ENCODE measurements at regions not wholly inside any gene's neighbourhood (a gene's known extent, or its start where the extent isn't known, plus 50 kb on each side); places are given as distances from the start of the nearest gene placed in this dataset.
"Not testable (repeated sequence)": the region's sequence is repeated elsewhere in the genome, so short reads cannot be mapped to it uniquely, and the experiment has no call there.

DNA sequence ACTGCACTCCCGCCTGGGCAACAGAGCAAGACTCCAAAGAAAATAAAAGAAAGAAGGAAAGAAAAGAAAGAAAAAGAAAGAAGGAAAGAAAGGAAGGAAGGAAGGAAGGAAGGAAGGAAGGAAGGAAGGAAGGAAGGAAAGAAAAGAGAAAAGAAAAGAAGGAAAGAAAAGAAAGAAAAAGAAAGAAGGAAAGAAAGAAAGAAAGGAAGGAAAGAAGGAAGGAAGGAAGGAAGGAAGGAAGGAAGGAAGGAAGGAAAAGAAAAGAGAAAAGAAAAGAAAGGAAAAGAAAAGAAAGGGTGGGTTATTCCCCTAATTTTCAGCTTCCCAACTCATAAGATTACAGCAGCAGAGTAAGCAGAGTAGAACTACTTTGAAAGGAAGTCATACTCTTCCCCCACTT lies 64.4 kb downstream of the TMEM200C start:
- not testable (repeated sequence) for DNase-seq

DNA sequence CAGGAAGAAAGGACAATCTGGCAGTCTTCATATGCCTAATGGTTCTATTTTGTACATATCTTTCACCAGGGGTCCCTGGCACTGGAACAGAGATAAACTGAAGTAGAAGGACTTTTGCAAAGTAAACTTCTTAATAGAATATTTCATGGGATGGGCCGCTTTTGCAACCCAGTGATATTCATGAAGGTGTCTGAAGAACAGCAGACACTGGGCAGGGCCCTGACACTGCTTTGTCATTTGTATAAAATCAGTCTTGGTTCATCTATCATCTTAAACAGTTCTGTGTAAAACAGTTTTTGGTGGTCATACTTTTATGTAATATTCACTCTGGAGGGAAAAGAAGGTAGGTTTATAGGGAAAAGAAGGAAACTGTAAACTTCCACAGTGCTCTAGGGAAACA lies 66.4 kb downstream of the TMEM200C start:
- no peak for DNase-seq

DNA sequence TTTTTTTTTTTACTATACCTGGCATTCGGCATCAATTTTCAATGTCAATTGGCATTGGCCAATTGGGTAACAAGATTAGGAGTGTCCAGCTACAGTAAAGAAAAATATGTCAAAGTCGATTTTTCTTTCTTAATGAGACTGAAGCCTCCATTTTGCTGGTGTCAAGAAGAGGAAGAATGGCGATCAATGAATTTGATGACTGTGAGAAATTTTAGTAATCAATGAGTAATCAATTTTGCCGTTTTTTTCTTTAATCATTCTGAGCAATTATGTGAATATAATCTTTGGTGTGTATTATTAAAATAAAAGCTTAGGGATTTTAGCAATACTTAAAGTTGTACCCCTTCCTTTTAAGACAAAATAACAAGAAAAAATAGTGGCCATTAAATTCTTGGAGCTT lies 69.7 kb downstream of the TMEM200C start:
- DNase-seq = no peak

DNA sequence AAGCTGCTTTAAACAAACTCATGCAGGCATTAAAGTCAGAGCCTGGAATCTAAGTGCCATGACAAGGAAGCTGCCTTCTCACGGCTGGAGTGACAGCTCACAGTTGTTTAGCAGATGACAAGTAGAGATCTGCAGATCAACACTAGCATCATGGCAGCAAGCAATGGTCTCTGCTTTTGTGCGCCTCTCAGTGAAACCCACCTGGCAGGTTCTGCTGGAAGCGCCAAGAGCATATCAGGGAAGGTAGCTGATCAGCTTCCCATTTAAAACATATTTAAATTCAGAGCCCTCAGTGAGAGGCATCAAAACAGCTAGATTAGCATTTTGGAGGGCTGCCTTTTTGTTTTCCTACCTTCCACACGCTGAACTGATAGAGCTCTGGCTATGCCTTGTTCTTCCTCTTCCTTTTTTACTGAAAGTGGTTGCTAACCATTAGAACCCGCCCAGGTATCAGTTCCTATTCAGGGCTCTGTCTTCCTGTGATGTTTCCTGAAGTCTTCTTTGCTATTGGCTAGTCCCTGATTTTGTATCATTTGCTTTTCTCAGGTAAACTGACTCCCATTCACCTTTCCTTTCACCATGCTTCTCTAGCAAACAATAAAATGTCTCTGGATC lies 70.8 kb downstream of the TMEM200C start:
- no peak for DNase-seq

DNA sequence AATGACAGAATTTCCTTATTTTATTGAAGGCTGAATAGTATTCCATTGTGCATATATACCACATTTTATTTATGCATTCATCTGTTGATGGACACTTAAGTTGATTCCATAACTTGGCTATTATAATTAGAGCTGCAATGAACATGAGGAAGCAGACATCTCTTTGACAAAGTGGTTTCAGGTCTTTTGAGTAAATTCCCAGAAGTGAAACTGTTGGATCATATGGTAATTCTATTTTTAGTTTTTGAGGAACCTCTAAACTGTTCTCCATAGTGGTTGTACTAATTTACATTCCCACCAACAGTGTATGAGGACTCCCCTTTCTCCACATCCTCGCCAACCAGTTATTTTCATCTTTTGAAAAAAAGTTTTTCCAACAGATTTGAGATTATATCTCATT lies 77.5 kb downstream of the TMEM200C start:
- no peak for DNase-seq

DNA sequence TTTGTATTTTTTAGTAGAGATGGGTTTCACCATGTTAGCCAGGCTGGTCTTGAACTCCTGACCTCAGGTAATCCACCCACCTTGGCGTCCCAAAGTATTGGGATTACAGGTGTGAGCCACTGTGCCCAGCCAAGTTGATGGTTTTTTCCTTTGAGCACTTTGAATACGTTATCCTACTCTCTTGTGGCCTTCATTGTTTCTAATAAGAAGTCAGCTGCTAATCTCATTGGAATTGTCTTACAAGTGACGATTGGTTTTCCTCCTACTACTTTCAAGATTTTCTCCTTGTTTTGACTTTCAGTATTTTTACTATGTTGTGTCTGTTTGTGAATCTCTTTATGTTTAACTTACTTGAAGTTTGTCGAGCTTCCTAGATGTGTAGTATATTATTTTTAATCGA lies 88.5 kb downstream of the TMEM200C start:
- DNase-seq = no peak

DNA sequence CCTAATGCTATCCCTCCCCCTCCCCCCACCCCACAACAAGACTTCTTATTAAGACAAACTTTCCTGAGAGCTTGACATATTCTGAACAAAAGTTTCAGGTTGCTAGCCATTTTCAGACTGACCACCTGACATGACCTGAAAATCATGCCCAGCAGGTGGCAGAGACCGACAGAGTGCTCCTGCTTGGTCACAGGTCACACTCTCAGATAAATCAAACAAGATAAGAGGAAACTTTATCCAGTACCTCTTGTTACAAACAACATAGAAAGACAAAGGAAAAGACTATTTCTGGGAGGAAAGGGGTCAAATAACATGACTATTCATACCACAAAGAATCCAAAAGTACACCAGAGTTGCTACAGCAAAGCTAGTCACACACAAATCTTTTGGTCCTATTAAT lies 107.4 kb downstream of the TMEM200C start:
- no peak for DNase-seq

DNA sequence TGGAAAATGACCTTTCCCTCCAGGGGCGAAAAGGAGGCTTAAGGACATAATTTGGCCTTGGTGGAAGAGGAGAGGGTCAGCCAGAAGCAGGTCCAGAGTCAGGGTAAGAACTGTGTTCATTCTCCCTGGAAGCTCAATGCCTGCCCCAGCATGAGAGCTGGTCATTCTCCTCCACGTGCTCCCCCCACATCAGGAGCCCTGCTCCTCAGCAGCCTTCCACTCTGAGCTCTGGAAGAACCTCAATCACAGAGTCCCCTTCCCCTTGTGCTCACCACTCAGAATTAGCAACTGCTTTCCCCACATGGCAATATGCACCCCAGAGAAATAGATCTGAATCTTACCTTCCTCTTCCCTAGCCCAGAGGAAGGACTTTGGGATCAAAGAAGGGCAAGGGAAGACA lies 115.4 kb downstream of the TMEM200C start:
- no peak for DNase-seq

DNA sequence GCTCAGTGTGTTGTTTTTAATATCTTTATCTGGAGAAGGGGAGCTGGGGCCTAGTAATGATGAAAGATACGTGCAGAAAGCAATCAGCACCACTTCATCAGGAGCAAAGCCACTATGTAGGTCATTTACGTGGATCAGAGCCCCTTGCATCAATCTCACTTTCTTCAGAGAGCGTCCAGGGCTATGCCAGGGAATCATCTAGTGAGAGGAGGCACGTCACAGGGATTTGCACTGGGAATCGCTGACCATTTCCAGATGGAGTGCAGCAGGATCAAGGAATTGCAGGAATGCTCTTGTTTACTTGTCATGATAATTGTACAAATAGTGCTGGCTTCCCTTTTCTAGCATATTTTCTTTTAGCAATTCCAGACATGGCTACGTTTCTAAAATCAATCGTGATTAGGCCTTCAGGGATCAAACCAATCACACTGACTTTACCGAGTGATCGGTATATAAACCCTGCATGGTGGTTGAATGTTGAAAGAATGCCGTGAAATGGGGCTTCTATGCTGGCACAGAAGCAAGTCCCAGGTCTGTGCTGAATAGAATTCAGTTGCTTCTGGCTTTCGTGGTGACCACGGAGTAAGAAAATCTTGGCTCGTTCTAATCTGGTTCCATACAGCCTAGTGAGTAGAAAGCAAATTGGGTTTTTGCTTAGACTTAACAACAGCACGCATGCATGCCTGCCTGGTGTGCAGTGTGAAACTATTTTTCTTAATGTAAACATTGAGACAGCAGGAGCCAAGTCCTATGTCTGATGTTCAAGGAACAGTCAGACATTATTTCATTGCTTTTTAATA lies 122.8 kb downstream of the TMEM200C start:
- no peak for DNase-seq

DNA sequence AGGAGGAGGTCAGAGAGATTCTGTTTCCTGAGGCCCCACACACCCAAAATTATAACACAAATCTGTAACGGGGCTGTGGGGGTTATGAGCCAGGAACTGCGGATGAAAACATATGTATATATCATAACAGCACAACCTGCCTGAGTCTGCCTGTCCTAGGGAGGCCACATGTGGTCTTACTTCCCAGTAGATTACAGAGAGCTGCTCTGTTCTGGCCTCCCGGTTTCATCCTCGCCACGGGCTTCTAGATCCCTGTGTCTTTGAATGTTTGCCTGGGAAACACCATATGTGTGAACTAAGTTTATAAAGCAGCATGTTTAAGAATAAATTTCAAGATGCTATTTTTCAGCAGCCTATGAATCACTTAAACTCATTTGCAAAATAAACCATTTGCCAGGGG lies 124.0 kb downstream of the TMEM200C start:
- no peak for DNase-seq

DNA sequence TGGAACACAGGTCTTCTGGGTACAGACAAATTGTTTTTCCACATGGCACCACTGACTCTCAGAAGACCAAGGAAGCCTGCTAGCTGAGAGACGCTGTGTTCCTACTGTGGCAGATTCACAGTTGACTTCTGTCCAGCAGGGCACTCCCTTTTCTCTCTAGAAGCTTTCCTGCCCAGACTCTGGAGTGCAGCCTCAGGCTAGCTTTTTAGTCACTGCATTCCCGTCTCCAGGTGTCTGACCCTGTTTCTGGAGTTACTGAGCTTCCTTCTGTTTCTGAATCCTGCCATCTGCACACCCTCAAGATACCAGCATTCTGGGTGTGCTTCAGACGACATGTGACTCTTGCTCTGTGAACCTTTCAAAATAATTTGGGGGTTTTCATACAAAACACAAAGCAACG lies 125.1 kb downstream of the TMEM200C start:
- no peak for DNase-seq

DNA sequence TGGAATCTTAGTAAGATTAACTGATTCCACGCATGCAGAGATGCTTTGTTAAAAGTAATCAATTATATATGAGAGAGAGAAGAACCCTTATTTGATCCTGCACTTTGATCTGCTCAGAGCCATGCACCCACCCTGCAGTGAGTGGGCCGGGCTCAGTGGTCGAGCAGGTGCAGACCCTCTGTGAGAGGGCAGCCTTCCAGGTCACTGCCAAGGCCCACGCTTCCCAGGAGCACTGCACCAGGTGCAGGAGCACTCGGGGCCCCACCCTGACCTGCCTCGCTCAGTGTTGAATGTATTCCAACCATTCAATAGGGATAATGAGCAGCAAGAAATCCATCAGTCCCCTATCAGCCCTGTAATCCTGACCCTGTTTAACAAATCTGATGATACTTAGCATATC lies 126.9 kb downstream of the TMEM200C start:
- DNase-seq = no peak

DNA sequence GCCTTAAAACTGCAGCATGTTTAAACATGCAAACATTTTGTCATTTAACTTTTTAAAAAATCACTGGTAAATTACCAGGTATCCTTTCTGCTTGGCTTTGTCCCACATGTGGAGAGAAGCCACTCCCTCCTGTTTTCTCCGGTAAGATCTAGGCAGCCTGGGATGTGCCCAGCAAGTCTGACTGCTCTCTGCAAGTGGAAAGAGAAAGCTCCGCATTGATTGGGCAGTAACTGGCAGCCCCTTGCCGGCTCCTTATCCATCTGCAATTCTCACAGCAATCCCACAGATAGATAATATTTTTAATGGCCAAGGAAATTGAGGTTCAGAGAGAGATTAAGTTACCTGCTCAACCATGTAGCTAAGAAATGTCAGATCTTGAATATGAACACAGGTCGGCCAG lies 136.1 kb downstream of the TMEM200C start:
- no peak for DNase-seq

DNA sequence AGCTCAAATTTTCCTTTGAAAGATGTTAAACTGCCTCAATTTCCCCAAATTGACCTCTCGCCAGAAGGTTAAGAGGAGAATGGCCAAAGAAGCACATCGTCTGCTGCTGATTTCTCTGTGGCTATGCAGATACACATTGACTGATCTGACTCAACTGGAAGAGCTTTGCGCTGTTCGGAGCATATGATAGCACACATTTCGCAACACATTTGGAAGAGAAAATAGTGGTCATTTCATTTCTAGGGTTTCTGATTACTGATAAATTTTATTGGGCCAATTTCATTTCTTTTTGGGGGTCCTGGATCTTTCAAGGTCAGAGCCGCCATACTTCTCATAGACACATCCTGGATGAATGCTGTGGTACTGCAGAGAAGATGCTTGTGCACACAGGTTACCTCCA lies 138.5 kb downstream of the TMEM200C start:
- DNase-seq = no peak

DNA sequence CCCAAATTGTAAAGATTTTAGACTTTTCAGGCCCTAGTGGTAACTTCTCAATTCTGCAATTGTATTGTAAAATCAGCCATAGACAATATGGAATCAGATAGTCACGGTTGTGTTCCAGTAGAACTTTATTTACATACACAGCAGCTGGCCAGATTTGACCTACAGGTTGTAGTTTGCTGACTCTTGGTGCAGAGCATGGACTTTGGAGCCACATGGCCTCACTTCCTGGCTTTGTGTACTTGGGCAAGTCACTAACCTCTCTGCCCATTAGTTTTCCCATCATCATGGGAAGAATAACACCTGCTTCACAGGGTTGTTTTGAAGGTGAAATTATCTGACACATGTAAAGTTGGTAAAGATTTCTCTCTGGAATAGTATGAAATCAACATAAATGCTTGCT lies 147.6 kb downstream of the TMEM200C start:
- no peak for DNase-seq

DNA sequence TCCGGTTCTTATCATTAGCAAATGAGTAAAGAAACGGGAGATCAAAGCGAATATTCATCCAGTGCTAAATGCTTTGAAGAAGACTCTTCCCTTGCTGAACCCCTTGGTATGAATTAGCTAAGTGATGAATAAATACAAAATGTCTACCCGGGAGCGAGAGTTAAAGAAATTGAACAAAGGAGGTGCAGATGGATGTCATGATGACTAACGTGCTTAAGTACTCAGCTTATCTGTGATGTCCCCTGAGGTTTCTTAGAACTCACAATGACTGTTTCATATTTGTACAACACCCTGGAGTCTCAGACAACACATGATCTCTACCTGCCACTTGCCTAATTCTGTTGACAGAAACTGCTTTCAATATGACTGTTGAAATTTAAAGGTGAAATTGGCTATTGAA lies 148.5 kb downstream of the TMEM200C start:
- no peak for DNase-seq

DNA sequence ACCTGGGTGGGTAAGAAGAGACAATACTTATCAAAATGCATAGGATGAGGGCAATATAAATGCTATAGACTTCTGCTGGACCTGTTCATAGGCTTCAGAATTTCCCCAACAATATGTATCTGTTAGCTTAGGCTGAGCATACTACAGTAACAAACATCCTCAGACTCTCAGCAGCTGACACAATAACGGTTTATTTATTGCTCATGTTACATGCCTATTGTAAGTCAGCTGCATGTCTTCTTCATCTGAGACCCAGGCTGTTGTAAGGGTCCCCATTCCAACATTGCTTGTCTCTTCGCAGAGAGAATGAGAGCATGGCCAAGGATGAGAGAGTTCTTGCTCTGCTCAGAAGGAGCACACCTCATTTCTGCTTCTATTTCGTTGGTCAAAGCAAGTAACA lies 150.7 kb downstream of the TMEM200C start:
- no peak for DNase-seq

DNA sequence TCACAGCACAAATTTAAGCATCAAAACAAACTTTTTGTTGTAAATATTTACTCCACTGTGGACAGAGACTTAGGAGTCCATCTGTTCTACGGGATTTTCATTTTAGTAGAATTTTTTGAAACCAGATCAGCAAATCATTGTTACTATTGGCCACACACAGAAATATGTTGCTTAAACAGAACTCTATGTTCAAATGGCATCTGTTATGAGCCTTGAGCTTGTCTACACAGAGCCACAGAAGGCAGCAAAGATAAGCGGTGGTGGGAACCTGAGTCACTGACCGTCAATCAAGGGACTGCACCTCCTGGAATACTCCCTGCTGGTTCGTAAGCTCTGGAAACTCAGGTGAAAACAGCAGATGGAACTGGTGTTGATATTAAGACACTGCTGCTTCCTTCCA lies 156.8 kb downstream of the TMEM200C start:
- DNase-seq = no peak

DNA sequence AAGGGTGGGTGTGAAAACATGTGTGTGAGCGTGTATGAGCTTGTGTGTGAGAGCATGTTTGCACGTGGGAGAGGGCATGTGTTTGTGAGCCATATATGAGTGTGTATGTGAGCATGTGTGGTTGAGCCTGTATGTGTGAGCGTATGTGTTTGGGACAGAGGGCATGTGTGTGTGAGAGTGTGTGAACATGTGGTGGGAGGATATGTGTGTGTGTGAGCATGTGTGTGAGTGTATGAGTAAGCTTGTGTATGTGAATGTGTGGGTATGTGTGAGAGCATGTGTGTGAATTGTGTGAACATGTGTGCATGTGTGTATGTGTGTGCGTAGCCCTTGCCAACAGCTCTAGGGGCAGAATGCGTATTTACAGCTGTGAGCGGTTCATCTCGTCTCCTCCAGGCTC lies 163.0 kb downstream of the TMEM200C start:
- no peak for DNase-seq

DNA sequence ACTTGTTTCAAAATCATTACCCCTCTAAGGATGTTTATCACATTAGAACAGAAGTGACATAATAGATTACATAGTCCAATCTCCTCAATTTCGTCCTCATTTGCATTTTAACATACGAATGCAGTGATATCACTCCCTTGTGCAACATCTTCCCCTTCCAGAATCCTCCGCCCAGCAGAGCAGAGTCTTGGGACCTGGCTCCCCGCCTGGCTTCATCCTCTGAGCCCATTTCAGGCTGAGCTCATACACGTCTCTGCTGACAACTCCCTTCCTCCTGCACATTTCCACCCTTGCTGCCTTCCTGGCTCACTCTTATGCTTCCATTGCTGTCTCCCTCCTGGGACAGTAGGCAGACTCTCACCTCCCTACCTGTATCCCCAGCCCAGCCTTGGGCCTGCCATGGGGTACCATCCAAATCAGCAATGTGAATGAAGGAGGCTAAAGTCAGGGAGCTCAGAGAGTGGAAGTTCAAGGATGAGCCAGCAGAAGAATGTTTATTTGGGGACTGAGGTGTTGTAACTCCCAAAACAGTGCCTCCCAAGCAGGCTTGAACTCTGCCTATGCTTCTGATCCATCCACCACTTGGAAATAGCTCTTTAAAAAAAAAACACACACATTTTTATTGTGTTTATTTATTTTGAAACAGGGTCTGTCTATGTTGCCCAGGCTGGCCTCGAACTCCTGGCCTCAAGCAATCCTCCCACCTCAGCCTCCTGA lies 165.2 kb downstream of the TMEM200C start:
- no peak for DNase-seq

DNA sequence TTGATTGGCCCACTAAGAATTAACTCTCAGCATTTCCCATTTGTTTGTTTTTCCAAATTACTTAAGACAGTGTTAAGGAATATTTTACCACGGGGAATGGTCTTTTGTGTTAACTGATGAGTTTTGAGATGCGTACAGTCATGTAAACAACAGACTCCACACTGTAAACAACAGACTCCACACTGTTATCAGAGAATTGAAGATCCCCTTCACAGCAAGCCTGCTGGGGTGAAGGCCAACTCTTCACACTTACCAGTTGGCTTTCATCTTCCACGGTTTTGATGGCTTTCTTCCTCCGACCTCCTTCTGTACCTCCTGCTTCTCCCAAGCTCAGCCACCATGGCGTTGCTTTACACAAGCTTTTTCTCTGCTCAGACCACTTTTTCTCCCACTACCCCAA lies 166.8 kb downstream of the TMEM200C start:
- no peak for DNase-seq

DNA sequence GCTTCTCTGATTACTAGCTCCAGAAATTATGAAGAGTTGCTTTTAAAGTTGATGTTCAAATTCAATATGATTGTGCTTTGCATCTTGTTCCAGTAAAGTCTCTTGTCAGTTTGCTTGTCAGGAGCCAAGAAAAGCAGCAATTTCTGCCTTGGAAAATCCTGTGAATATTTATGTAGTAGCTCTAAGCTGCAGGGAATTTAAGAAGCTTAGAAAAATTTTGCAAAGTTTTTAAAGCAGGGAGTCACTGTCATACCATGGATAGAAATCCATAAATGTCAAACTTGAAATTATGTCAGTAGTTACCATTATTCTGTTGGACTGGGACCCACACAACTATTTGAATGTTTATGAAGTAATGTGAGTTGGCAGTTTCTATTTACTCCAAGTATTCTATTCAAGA lies 169.3 kb downstream of the TMEM200C start:
- DNase-seq = no peak

DNA sequence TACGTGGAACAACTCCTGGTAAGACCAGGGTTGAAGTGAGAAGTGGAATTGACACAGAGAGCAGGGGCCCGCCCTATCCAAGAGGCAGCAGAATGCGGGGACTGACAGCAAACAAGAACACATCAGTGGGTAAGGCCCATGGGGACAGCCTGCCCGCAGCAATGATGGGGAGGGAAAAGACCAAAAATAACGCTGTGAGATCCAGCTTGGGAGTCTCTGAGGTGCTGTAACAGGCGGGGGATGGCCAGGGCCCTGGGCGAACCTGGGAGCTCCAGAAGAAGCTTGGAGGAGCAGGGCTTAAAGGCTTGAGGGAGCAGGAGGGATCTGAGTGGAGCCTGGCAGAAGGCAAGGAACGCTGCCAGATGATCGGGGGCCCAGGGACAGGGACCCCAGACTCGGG lies 173.4 kb downstream of the TMEM200C start:
- DNase-seq = no peak

DNA sequence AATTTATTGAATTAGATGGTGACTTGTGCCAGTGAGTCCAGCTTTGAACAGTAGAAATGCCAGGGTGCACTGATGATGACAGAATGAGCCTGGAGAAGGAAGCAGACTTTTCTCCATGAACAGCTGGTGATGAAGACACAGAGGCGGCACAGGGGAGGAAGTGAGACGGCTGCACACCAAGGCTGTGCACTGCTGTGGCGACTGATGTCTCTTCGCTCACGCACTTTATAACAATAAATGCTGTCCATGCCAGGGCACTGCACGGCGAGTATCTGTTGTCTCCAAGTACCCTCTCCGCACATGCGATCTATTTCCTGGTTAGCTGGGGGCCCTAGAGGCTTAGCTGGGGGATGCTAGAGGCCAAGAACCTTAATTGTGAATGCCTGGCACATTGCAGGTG lies 175.2 kb downstream of the TMEM200C start:
- DNase-seq = no peak
